Mucosa of stomach (tissue), 1 donor: ENCODE measurements at regions not wholly inside any gene's neighbourhood (a gene's known extent, or its start where the extent isn't known, plus 50 kb on each side); places are given as distances from the start of the nearest gene placed in this dataset.
"Not testable (repeated sequence)": the region's sequence is repeated elsewhere in the genome, so short reads cannot be mapped to it uniquely, and the experiment has no call there.

ENCODE experiments used
- H3K27me3 ChIP-seq: one replicate; pipeline ENCODE4 v1.7.0; 2013; ENCODE audit warnings: mild to moderate bottlenecking, low read length; ENCODE audit not compliant: control insufficient read depth, insufficient read depth
- H3K36me3 ChIP-seq: one replicate; pipeline ENCODE4 v1.7.0; 2013; ENCODE audit warnings: low read length; ENCODE audit not compliant: control insufficient read depth, insufficient read depth
- H3K4me1 ChIP-seq: one replicate; pipeline ENCODE4 v1.7.0; 2013; ENCODE audit warnings: mild to moderate bottlenecking, low read length; ENCODE audit not compliant: control insufficient read depth, insufficient read depth
- H3K4me3 ChIP-seq: one replicate; pipeline ENCODE4 v1.7.0; 2013; ENCODE audit warnings: low read length
- H3K9ac ChIP-seq: one replicate; pipeline ENCODE4 v1.7.0; 2013; ENCODE audit warnings: mild to moderate bottlenecking, low read length, moderate library complexity
- H3K9me3 ChIP-seq: one replicate; pipeline ENCODE4 v1.7.0; 2013; ENCODE audit warnings: mild to moderate bottlenecking, low read length, moderate library complexity; ENCODE audit not compliant: control insufficient read depth
- donor health status: Pancreatic carcinoma.

- no peaks in the 10 kb centered on the region for H3K27me3 ChIP-seq
- no peaks in the 10 kb centered on the region for H3K4me1 ChIP-seq
- no peaks in the 10 kb centered on the region for H3K36me3 ChIP-seq
- H3K9ac ChIP-seq: no peak overlapping the region
- no peak overlapping the region for H3K4me3 ChIP-seq
- no peaks in the 10 kb centered on the region for H3K9me3 ChIP-seq
These were observed 149.9 kb downstream of the C6orf118 start for GRCh38 chr6:165159460-165159859.

GRCh38 chr6:165146456-165146855 lies 162.9 kb downstream of the C6orf118 start:
- H3K27me3 ChIP-seq: no peaks in the 10 kb centered on the region
- no peaks in the 10 kb centered on the region for H3K9me3 ChIP-seq
- H3K4me3 ChIP-seq: no peak overlapping the region
- H3K9ac ChIP-seq: no peak overlapping the region
- H3K36me3 ChIP-seq: no peaks in the 10 kb centered on the region
- no peaks in the 10 kb centered on the region for H3K4me1 ChIP-seq

- no peaks in the 10 kb centered on the region for H3K4me1 ChIP-seq
- H3K27me3 ChIP-seq: no peaks in the 10 kb centered on the region
- H3K36me3 ChIP-seq: no peaks in the 10 kb centered on the region
- H3K4me3 ChIP-seq: no peak overlapping the region
- H3K9me3 ChIP-seq: no peaks in the 10 kb centered on the region
- H3K9ac ChIP-seq: no peak overlapping the region
These were observed 173.5 kb downstream of the C6orf118 start for GRCh38 chr6:165135889-165136288.

GRCh38 chr6:165129086-165129485 lies 180.3 kb downstream of the C6orf118 start:
- Histone ChIP-seq H3K4me1 (no peaks in the 10 kb centered on the region), H3K4me3 (no peak overlapping the region), H3K9me3 (no peaks in the 10 kb centered on the region), H3K9ac (no peak overlapping the region), H3K27me3 (no peaks in the 10 kb centered on the region), H3K36me3 (no peaks in the 10 kb centered on the region)

GRCh38 chr6:165127743-165128142 lies 181.7 kb downstream of the C6orf118 start:
- H3K4me3 ChIP-seq, H3K36me3 ChIP-seq, H3K9ac ChIP-seq, H3K9me3 ChIP-seq, H3K4me1 ChIP-seq, H3K27me3 ChIP-seq: not testable (repeated sequence)

GRCh38 chr6:165124681-165125080 lies 184.7 kb downstream of the C6orf118 start:
- H3K9ac ChIP-seq, H3K36me3 ChIP-seq, H3K4me1 ChIP-seq, H3K4me3 ChIP-seq, H3K27me3 ChIP-seq, H3K9me3 ChIP-seq: not testable (repeated sequence)

- H3K36me3 ChIP-seq: no peaks in the 10 kb centered on the region
- H3K4me3 ChIP-seq: no peak overlapping the region
- no peaks in the 10 kb centered on the region for H3K27me3 ChIP-seq
- no peaks in the 10 kb centered on the region for H3K4me1 ChIP-seq
- no peaks in the 10 kb centered on the region for H3K9me3 ChIP-seq
- no peak overlapping the region for H3K9ac ChIP-seq
These were observed 190.0 kb downstream of the C6orf118 start for GRCh38 chr6:165119231-165120020.

- Histone ChIP-seq H3K9ac (no peak overlapping the region), H3K4me1 (no peaks in the 10 kb centered on the region), H3K36me3 (no peaks in the 10 kb centered on the region), H3K4me3 (no peak overlapping the region), H3K9me3 (no peaks in the 10 kb centered on the region), H3K27me3 (no peaks in the 10 kb centered on the region)
These were observed 190.7 kb downstream of the C6orf118 start for GRCh38 chr6:165118736-165119135.

- H3K4me1 ChIP-seq: no peaks in the 10 kb centered on the region
- H3K9me3 ChIP-seq: no peaks in the 10 kb centered on the region
- H3K27me3 ChIP-seq: no peaks in the 10 kb centered on the region
- no peak overlapping the region for H3K9ac ChIP-seq
- no peak overlapping the region for H3K4me3 ChIP-seq
- no peaks in the 10 kb centered on the region for H3K36me3 ChIP-seq
These were observed 191.6 kb downstream of the C6orf118 start for GRCh38 chr6:165117806-165118205.

GRCh38 chr6:165117121-165117520 lies 192.3 kb downstream of the C6orf118 start:
- Histone ChIP-seq H3K4me1 (no peaks in the 10 kb centered on the region), H3K9me3 (no peaks in the 10 kb centered on the region), H3K4me3 (no peak overlapping the region), H3K27me3 (no peaks in the 10 kb centered on the region), H3K9ac (no peak overlapping the region), H3K36me3 (no peaks in the 10 kb centered on the region)

GRCh38 chr6:165110860-165111259 lies 198.5 kb downstream of the C6orf118 start:
- Histone ChIP-seq H3K36me3 (no peaks in the 10 kb centered on the region), H3K4me3 (no peak overlapping the region), H3K9me3 (no peaks in the 10 kb centered on the region), H3K9ac (no peak overlapping the region), H3K4me1 (no peaks in the 10 kb centered on the region), H3K27me3 (no peaks in the 10 kb centered on the region)

GRCh38 chr6:165109011-165109410 lies 200.4 kb downstream of the C6orf118 start:
- H3K36me3 ChIP-seq: no peaks in the 10 kb centered on the region
- H3K27me3 ChIP-seq: no peaks in the 10 kb centered on the region
- H3K4me3 ChIP-seq: no peak overlapping the region
- no peaks in the 10 kb centered on the region for H3K4me1 ChIP-seq
- H3K9me3 ChIP-seq: no peaks in the 10 kb centered on the region
- no peak overlapping the region for H3K9ac ChIP-seq

GRCh38 chr6:165106261-165106660 lies 203.1 kb downstream of the C6orf118 start:
- Histone ChIP-seq H3K27me3 (no peaks in the 10 kb centered on the region), H3K9ac (no peak overlapping the region), H3K4me3 (no peak overlapping the region), H3K9me3 (no peaks in the 10 kb centered on the region), H3K36me3 (no peaks in the 10 kb centered on the region), H3K4me1 (no peaks in the 10 kb centered on the region)
